ENCODE measurements at regions not wholly inside any gene's neighbourhood (a gene's known extent, or its start where the extent isn't known, plus 50 kb on each side); places are given as distances from the start of the nearest gene placed in this dataset.
A peak's percentile ranks its signal among the peaks of the same experiment; 100 is the strongest.

DNA sequence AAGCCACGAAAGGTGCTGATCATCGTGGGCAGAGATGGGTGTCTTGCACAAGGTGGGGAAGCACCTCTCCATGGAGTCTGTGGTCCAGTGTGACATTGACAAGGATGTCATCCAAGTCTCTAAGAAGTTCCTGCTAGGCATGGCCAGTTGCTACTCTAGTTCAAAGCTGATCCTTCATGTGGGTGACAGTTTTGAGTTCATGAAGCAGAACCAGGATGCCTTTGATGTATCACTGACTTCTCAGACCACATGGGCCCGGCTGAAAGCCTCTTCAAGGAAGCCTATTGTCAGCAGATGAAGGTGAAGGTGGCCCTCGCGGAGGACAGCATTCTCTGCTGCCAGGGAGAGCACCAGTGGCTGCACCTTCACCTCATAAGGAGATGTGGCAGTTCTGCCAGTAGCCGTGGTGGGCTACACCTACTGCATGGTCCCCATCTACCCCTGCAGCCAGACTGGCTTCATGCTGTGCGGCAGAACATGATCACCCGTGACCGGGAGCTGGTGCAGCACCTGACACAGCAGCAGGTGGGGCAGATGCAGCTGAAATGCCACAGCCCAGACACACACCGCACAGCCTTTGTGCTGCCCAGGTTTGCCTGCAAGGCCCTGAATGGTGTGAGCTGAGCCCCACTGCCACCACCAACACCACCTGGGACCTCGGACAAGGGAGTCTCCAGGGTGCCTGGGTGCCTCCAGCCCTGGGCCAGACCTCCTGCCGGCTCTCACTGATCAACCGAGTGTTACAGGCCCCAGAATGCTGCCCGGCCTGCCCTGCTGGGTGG, 75.0 kb upstream of the SULF2 start:
- no peak overlapping the region for H3K23ac ChIP-seq (ENCODE audit: low read length in 2 of 2)
- H4K91ac ChIP-seq (ENCODE audit: low read length) = no peak overlapping the region
- H3K4me2 ChIP-seq (ENCODE audit: low read length, poor library complexity, severe bottlenecking) = no peak overlapping the region
- no peaks in the 10 kb centered on the region for H3K36me3 ChIP-seq (ENCODE audit: control insufficient read depth in 1 of 2, insufficient read depth in 2 of 2, low read depth in 1 of 2, low read length in 2 of 2)
- no peak overlapping the region for H2AK5ac ChIP-seq (ENCODE audit: low read length, severe bottlenecking)
- peaks cover 7 to 47% of the 10 kb centered on the region in 2 experiments for H3K27me3 ChIP-seq (ENCODE audit: control insufficient read depth in 1 of 2, insufficient read depth in 1 of 2, low read length in 2 of 2)
- H3K4ac ChIP-seq (ENCODE audit: low read depth in 1 of 2, low read length in 2 of 2) = no peak overlapping the region
- H2BK5ac ChIP-seq (ENCODE audit: low read depth, low read length, poor library complexity, severe bottlenecking) = no peak overlapping the region
- 93% methylated on average over 12 of the region's 14 CpGs for WGBS
- peaks cover 16% of the 10 kb centered on the region for H3K9me3 ChIP-seq (ENCODE audit: control insufficient read depth, low read length)
- H3K27ac ChIP-seq (ENCODE audit: low read length, poor library complexity, severe bottlenecking) = no peak overlapping the region
- H3K4me3 ChIP-seq (ENCODE audit: insufficient read depth in 1 of 2, low read depth in 1 of 2, low read length in 2 of 2) = no peak overlapping the region
- no peak overlapping the region for H3K18ac ChIP-seq (ENCODE audit: low read depth in 1 of 2, low read length in 2 of 2)
- H3K9ac ChIP-seq (ENCODE audit: low read length) = no peak overlapping the region
- H2BK120ac ChIP-seq (ENCODE audit: low read depth, low read length) = no peak overlapping the region
- H4K8ac ChIP-seq (ENCODE audit: low read length) = no peak overlapping the region
- no peak overlapping the region for H2BK15ac ChIP-seq (ENCODE audit: low read depth, poor library complexity, severe bottlenecking)
- DNase-seq = no peak
- H3K4me1 ChIP-seq (ENCODE audit: control insufficient read depth, insufficient read depth, low read depth, low read length) = peaks cover 9% of the 10 kb centered on the region
- H2BK12ac ChIP-seq (ENCODE audit: low read length in 2 of 2) = no peak overlapping the region
- H2AFZ ChIP-seq (ENCODE audit: low read depth, low read length) = no peak overlapping the region
- H3K79me1 ChIP-seq (replicated peaks; ENCODE audit: low read length, poor library complexity, severe bottlenecking) = no peaks in the 10 kb centered on the region
- H3K14ac ChIP-seq (ENCODE audit: low read length in 2 of 2) = no peak overlapping the region

DNA sequence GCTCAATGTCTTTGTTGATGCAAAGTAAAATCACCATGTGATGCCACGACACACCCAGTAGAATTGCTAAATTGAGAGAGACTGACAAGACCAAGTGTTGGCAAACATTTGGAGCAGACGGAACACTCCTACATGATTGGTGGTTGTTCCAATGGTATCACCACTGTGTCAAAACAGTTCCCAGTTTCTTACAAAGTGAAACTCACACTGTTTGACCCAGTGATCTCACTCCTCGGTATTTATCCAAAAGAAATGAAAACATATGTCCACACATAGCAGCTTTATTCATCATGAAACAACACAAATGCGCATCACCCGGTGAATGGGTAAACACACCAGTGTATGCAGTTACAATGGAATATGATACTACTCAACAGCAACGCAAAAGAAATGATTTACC, 74.0 kb upstream of the SULF2 start:
- Histone ChIP-seq H2AFZ (ENCODE audit: low read depth, low read length) (no peak overlapping the region), H2BK120ac (ENCODE audit: low read depth, low read length) (no peak overlapping the region), H3K4me3 (ENCODE audit: insufficient read depth in 1 of 2, low read depth in 1 of 2, low read length in 2 of 2) (no peak overlapping the region), H3K27me3 (ENCODE audit: control insufficient read depth in 1 of 2, insufficient read depth in 1 of 2, low read length in 2 of 2) (peaks cover 7 to 42% of the 10 kb centered on the region in 2 experiments), H3K4ac (ENCODE audit: low read depth in 1 of 2, low read length in 2 of 2) (no peak overlapping the region), H2BK12ac (ENCODE audit: low read length in 2 of 2) (no peak overlapping the region), H3K79me1 (replicated peaks; ENCODE audit: low read length, poor library complexity, severe bottlenecking) (no peaks in the 10 kb centered on the region), H3K23ac (ENCODE audit: low read length in 2 of 2) (no peak overlapping the region), H3K4me1 (ENCODE audit: control insufficient read depth, insufficient read depth, low read depth, low read length) (peaks cover 9% of the 10 kb centered on the region), H3K36me3 (ENCODE audit: control insufficient read depth in 1 of 2, insufficient read depth in 2 of 2, low read depth in 1 of 2, low read length in 2 of 2) (no peaks in the 10 kb centered on the region), H2BK15ac (ENCODE audit: low read depth, poor library complexity, severe bottlenecking) (no peak overlapping the region), H3K27ac (ENCODE audit: low read length, poor library complexity, severe bottlenecking) (no peak overlapping the region), H3K9me3 (ENCODE audit: control insufficient read depth, low read length) (peaks cover 20% of the 10 kb centered on the region), H2AK5ac (ENCODE audit: low read length, severe bottlenecking) (no peak overlapping the region), H3K4me2 (ENCODE audit: low read length, poor library complexity, severe bottlenecking) (no peak overlapping the region), H4K91ac (ENCODE audit: low read length) (no peak overlapping the region), H4K8ac (ENCODE audit: low read length) (no peak overlapping the region), H3K9ac (ENCODE audit: low read length) (no peak overlapping the region), H2BK5ac (ENCODE audit: low read depth, low read length, poor library complexity, severe bottlenecking) (no peak overlapping the region), H3K14ac (ENCODE audit: low read length in 2 of 2) (no peak overlapping the region), H3K18ac (ENCODE audit: low read depth in 1 of 2, low read length in 2 of 2) (no peak overlapping the region)
- DNase-seq = no peak
- 96% methylated on average over 6 of the region's 6 CpGs for WGBS

DNA sequence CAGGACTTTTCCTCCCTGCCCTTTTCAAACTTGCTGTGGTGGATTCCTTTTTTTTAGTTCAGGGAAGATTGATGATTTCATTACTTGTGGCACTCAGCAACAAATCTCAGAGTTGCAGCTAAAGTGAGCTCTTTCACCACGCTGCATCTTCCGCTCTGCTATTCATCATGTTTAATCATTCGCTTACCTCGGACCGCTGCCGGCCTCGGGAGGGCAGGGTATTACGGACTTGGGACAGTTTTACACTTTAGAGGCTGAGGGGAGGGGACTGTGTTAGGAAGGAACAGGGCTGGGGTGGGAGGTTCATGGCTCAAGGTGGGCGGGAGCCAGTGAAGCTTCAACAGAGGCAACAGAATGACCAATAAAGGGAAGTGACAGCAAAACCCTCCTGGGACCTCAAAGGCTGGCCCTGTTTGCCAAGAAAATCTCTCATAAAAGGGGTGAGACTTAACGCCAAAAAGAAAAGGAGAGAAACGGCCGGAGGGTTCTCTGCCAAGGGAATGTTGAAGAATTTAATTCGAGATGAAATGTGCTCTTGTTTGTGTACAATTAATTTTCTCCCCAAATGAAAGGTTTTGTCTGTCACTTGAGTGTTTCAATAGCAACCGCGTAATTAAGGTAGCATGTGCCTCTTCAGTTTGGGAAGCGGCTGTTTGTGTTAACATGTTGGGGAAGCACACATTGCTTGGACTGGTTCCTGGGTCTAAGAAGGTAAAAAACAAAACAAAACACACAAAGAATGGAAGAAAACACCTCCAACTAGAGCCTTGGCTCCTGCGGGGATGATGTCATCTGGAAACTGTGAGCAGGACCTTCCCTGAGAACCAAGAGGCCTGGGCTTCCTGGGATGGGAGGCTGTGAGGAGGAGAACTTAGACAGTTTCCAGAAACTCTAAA, 72.5 kb upstream of the SULF2 start:
- H4K91ac ChIP-seq (ENCODE audit: low read length) = no peak overlapping the region
- 37% methylated on average over 17 of the region's 17 CpGs for WGBS
- no peak overlapping the region for H2BK120ac ChIP-seq (ENCODE audit: low read depth, low read length)
- no peak overlapping the region for H2AFZ ChIP-seq (ENCODE audit: low read depth, low read length)
- peak overlapping the region; percentile 35 for H3K4me2 ChIP-seq (ENCODE audit: low read length, poor library complexity, severe bottlenecking)
- H3K27me3 ChIP-seq (ENCODE audit: control insufficient read depth in 1 of 2, insufficient read depth in 1 of 2, low read length in 2 of 2) = peaks cover 3 to 33% of the 10 kb centered on the region in 2 experiments
- peak overlapping the region; percentile 45 for H3K9ac ChIP-seq (ENCODE audit: low read length)
- DNase-seq = peak; percentile 60
- no peak overlapping the region for H2BK12ac ChIP-seq (ENCODE audit: low read length in 2 of 2)
- H3K14ac ChIP-seq (ENCODE audit: low read length in 2 of 2) = no peak overlapping the region
- no peaks in the 10 kb centered on the region for H3K79me1 ChIP-seq (replicated peaks; ENCODE audit: low read length, poor library complexity, severe bottlenecking)
- no peak overlapping the region for H3K4ac ChIP-seq (ENCODE audit: low read depth in 1 of 2, low read length in 2 of 2)
- H3K36me3 ChIP-seq (ENCODE audit: control insufficient read depth in 1 of 2, insufficient read depth in 2 of 2, low read depth in 1 of 2, low read length in 2 of 2) = no peaks in the 10 kb centered on the region
- H3K27ac ChIP-seq (ENCODE audit: low read length, poor library complexity, severe bottlenecking) = no peak overlapping the region
- peak overlapping the region; percentile 21 for H2AK5ac ChIP-seq (ENCODE audit: low read length, severe bottlenecking)
- H3K23ac ChIP-seq (ENCODE audit: low read length in 2 of 2) = no peak overlapping the region
- H3K4me1 ChIP-seq (ENCODE audit: control insufficient read depth, insufficient read depth, low read depth, low read length) = peaks cover 9% of the 10 kb centered on the region
- peaks cover 15% of the 10 kb centered on the region for H3K9me3 ChIP-seq (ENCODE audit: control insufficient read depth, low read length)
- H3K18ac ChIP-seq (ENCODE audit: low read depth in 1 of 2, low read length in 2 of 2) = no peak overlapping the region
- H4K8ac ChIP-seq (ENCODE audit: low read length) = no peak overlapping the region
- no peak overlapping the region for H2BK5ac ChIP-seq (ENCODE audit: low read depth, low read length, poor library complexity, severe bottlenecking)
- H2BK15ac ChIP-seq (ENCODE audit: low read depth, poor library complexity, severe bottlenecking) = no peak overlapping the region
- H3K4me3 ChIP-seq (ENCODE audit: insufficient read depth in 1 of 2, low read depth in 1 of 2, low read length in 2 of 2) = no peak overlapping the region

DNA sequence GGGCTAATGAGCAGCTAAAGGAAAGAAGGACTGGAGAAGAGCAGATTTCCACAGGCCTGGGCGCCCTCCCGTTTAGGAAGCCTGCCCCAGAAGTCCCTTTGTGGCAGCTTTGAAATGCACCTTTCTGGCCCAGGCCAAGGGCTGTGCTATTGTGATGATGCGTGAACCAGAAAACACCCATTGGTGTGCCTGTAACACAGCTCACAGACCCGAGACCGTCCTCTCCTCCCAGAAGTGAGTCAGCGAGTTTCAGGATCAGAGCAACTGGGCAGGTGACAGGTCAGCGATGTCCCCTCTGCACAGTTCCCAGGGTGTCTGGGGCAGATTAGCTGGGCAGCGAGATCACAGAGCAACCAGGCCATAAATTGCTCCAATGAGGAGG, 71.9 kb upstream of the SULF2 start:
- Histone ChIP-seq H3K27me3 (ENCODE audit: control insufficient read depth in 1 of 2, insufficient read depth in 1 of 2, low read length in 2 of 2) (peaks cover 4 to 32% of the 10 kb centered on the region in 2 experiments), H3K23ac (ENCODE audit: low read length in 2 of 2) (no peak overlapping the region), H3K9ac (ENCODE audit: low read length) (peak overlapping the region; percentile 45), H2BK5ac (ENCODE audit: low read depth, low read length, poor library complexity, severe bottlenecking) (no peak overlapping the region), H2BK120ac (ENCODE audit: low read depth, low read length) (no peak overlapping the region), H3K27ac (ENCODE audit: low read length, poor library complexity, severe bottlenecking) (no peak overlapping the region), H2BK12ac (ENCODE audit: low read length in 2 of 2) (no peak overlapping the region), H2AFZ (ENCODE audit: low read depth, low read length) (no peak overlapping the region), H3K14ac (ENCODE audit: low read length in 2 of 2) (no peak overlapping the region), H3K18ac (ENCODE audit: low read depth in 1 of 2, low read length in 2 of 2) (peak overlapping the region in 1 of 2 experiments; percentile 30), H3K4ac (ENCODE audit: low read depth in 1 of 2, low read length in 2 of 2) (no peak overlapping the region), H3K36me3 (ENCODE audit: control insufficient read depth in 1 of 2, insufficient read depth in 2 of 2, low read depth in 1 of 2, low read length in 2 of 2) (no peaks in the 10 kb centered on the region), H2BK15ac (ENCODE audit: low read depth, poor library complexity, severe bottlenecking) (no peak overlapping the region), H2AK5ac (ENCODE audit: low read length, severe bottlenecking) (no peak overlapping the region), H3K4me2 (ENCODE audit: low read length, poor library complexity, severe bottlenecking) (peak overlapping the region; percentile 35), H3K9me3 (ENCODE audit: control insufficient read depth, low read length) (peaks cover 8% of the 10 kb centered on the region), H4K8ac (ENCODE audit: low read length) (peak overlapping the region; percentile 43), H3K4me1 (ENCODE audit: control insufficient read depth, insufficient read depth, low read depth, low read length) (peaks cover 9% of the 10 kb centered on the region), H3K4me3 (ENCODE audit: insufficient read depth in 1 of 2, low read depth in 1 of 2, low read length in 2 of 2) (no peak overlapping the region), H3K79me1 (replicated peaks; ENCODE audit: low read length, poor library complexity, severe bottlenecking) (no peaks in the 10 kb centered on the region), H4K91ac (ENCODE audit: low read length) (no peak overlapping the region)
- 34% methylated on average over 8 of the region's 8 CpGs for WGBS
- DNase-seq = no peak
